SK-N-SH (cell line): ENCODE measurements at regions not wholly inside any gene's neighbourhood (a gene's known extent, or its start where the extent isn't known, plus 50 kb on each side); places are given as distances from the start of the nearest gene placed in this dataset.

Experiments used
- CTCF ChIA-PET: fragments of 300-600, 350-600 bp; formaldehyde crosslinking; extraction: SDS; loops from one replicate; lab custom pipeline; 2021; lab: Yijun Ruan, JAX
- POLR2A ChIA-PET: fragments of 350-600 bp; sonication (Branson Sonifier 250); formaldehyde crosslinking; extraction: SDS; loops from one replicate; lab custom pipeline; 2020; ENCODE audit warnings: antibody characterized with exemption, inconsistent platforms; lab: Yijun Ruan, JAX
- DNase-seq: peaks from one replicate; pipeline ENCODE4 v3.0.0; 2012
- H2AFZ ChIP-seq: fragments of 200-600 bp; sonication (generic); 2 replicates; pipeline ENCODE4 v1.8.1; 2016; ENCODE audit warnings: antibody characterized with exemption, mild to moderate bottlenecking, low read depth
- H3F3A ChIP-seq: fragments of 200-600 bp; sonication (generic); replicated peaks from 2 replicates; pipeline ENCODE3; 2016; ENCODE audit warnings: antibody characterized with exemption, mild to moderate bottlenecking; ENCODE audit not compliant: insufficient read depth
- H3K27ac ChIP-seq, 2 experiments: fragments of 200-500 bp in 1 of 2; fragments of 200-600 bp in 1 of 2; sonication (Bioruptor generic) in 1 of 2; sonication (generic), shearing (Covaris generic) in 1 of 2; 2 replicates each; pipeline versions ENCODE4 v1.5.1 to v1.6.1; 2014 to 2016; ENCODE audit warnings: low read depth in 2 of 2, inconsistent platforms in 1 of 2, low read length in 1 of 2, mild to moderate bottlenecking in 1 of 2, mixed read lengths in 1 of 2
- H3K27me3 ChIP-seq: fragments of 200-600 bp; sonication (generic), shearing (Covaris generic); 2 replicates; pipeline ENCODE4 v1.6.1; 2016; ENCODE audit warnings: mixed run types; ENCODE audit not compliant: insufficient read depth
- H3K36me3 ChIP-seq, 2 experiments: fragments of 200-500 bp in 1 of 2; fragments of 200-600 bp in 1 of 2; sonication (Bioruptor generic) in 1 of 2; sonication (generic) in 1 of 2; replicated peaks in 1 of 2; 2 replicates each; pipeline versions ENCODE3 to v1.5.1; 2014 to 2016; ENCODE audit warnings: low read length in 1 of 2, mild to moderate bottlenecking in 1 of 2; ENCODE audit not compliant: insufficient read depth in 2 of 2, control insufficient read depth in 1 of 2
- H3K4me1 ChIP-seq, 2 experiments: fragments of 200-500 bp in 1 of 2; fragments of 200-600 bp in 1 of 2; sonication (Bioruptor generic) in 1 of 2; sonication (generic), shearing (Covaris generic) in 1 of 2; 2 replicates each; pipeline versions ENCODE4 v1.5.1 to v1.6.1; 2014 to 2016; ENCODE audit warnings: low read depth in 1 of 2, low read length in 1 of 2, mixed run types in 1 of 2; ENCODE audit not compliant: insufficient read depth in 2 of 2, control insufficient read depth in 1 of 2
- H3K4me2 ChIP-seq: fragments of 200-600 bp; sonication (generic), shearing (Covaris generic); 2 replicates; pipeline ENCODE4 v1.6.1; 2017; ENCODE audit warnings: mixed run types
- H3K4me3 ChIP-seq, 2 experiments: fragments of 200-500 bp in 1 of 2; fragments of 200-600 bp in 1 of 2; sonication (Bioruptor generic) in 1 of 2; sonication (generic), shearing (Covaris generic) in 1 of 2; 2 replicates each; pipeline versions ENCODE4 v1.5.1 to v1.8.1; 2014 to 2016; ENCODE audit warnings: low read depth in 2 of 2, inconsistent platforms in 1 of 2, low read length in 1 of 2, mild to moderate bottlenecking in 1 of 2, mixed read lengths in 1 of 2, moderate library complexity in 1 of 2
- H3K79me2 ChIP-seq: fragments of 200-600 bp; sonication (generic); 2 replicates; pipeline ENCODE4 v1.8.1; 2017; ENCODE audit warnings: mild to moderate bottlenecking; ENCODE audit not compliant: insufficient read depth
- H3K9ac ChIP-seq: fragments of 200-600 bp; sonication (generic); 2 replicates; pipeline ENCODE4 v1.6.1; 2017; ENCODE audit warnings: mixed run types
- H3K9me2 ChIP-seq: fragments of 200-600 bp; sonication (generic); 2 replicates; pipeline ENCODE4 v1.6.1; 2017; ENCODE audit warnings: mixed run types
- H3K9me3 ChIP-seq: fragments of 200-600 bp; sonication (generic); 2 replicates; pipeline ENCODE4 v1.6.1; 2017; ENCODE audit warnings: mixed run types, mild to moderate bottlenecking, moderate library complexity
- H4K20me1 ChIP-seq: fragments of 200-600 bp; sonication (generic); 2 replicates; pipeline ENCODE4 v1.6.1; 2017; ENCODE audit warnings: mild to moderate bottlenecking, mixed run types; ENCODE audit not compliant: insufficient read depth
- CHD2 ChIP-seq: fragments of 150-350 bp; IDR thresholded peaks from 2 replicates; pipeline ENCODE4 v1.6.1; 2018; ENCODE audit warnings: low read length; ENCODE audit not compliant: partially characterized antibody
- CTCF ChIP-seq: fragments of 200-600 bp; sonication (generic); IDR thresholded peaks from 2 replicates; pipeline ENCODE4 v1.6.1; 2017; ENCODE audit warnings: antibody characterized with exemption, mild to moderate bottlenecking, moderate library complexity
- EP300 ChIP-seq, 2 experiments: IDR thresholded peaks; 2 replicates each; pipeline versions ENCODE4 v1.4.0 to v1.6.1; 2012; ENCODE audit warnings: borderline replicate concordance in 1 of 2, low read depth in 1 of 2, low read length in 1 of 2
- EZH2phosphoT487 ChIP-seq: fragments of 200-600 bp; sonication (generic); IDR thresholded peaks from 2 replicates; pipeline ENCODE4 v1.6.1; 2017; ENCODE audit warnings: low read depth, mixed run types, mild to moderate bottlenecking, antibody characterized with exemption, moderate library complexity, borderline replicate concordance
- FOSL2 ChIP-seq: IDR thresholded peaks from 2 replicates; pipeline ENCODE4 v1.4.0; 2012; ENCODE audit warnings: low read depth, mild to moderate bottlenecking, moderate library complexity, borderline replicate concordance
- FOXJ3 ChIP-seq: sonication (generic); formaldehyde crosslinking; IDR thresholded peaks from 2 replicates; pipeline ENCODE4 v1.5.1; 2020; ENCODE audit warnings: mild to moderate bottlenecking, missing genetic modification reagents
- FOXM1 ChIP-seq: IDR thresholded peaks from 2 replicates; pipeline ENCODE4 v1.4.0; 2012; ENCODE audit warnings: low read depth, mild to moderate bottlenecking
- GABPA ChIP-seq: IDR thresholded peaks from 2 replicates; pipeline ENCODE4 v1.4.0; 2012; ENCODE audit warnings: low read depth, mild to moderate bottlenecking
- IRF3 ChIP-seq: fragments of 150-350 bp; IDR thresholded peaks from 2 replicates; pipeline ENCODE4 v1.6.1; 2016; ENCODE audit warnings: mild to moderate bottlenecking, low read depth, low read length
- JUND ChIP-seq: IDR thresholded peaks from 2 replicates; pipeline ENCODE4 v1.4.0; 2012
- MAX ChIP-seq: IDR thresholded peaks from 2 replicates; pipeline ENCODE4 v1.4.0; 2012; ENCODE audit warnings: low read depth
- NRF1 ChIP-seq: IDR thresholded peaks from 2 replicates; pipeline ENCODE4 v1.6.1; 2012; ENCODE audit warnings: low read depth, mild to moderate bottlenecking, low read length
- RAD21 ChIP-seq: IDR thresholded peaks from 2 replicates; pipeline ENCODE4 v1.6.1; 2012; ENCODE audit warnings: mild to moderate bottlenecking, low read length
- RCOR1 ChIP-seq: fragments of 150-350 bp; IDR thresholded peaks from 2 replicates; pipeline ENCODE4 v1.6.1; 2017; ENCODE audit warnings: antibody characterized with exemption, low read length
- RFX5 ChIP-seq: IDR thresholded peaks from 2 replicates; pipeline ENCODE4 v1.6.1; 2012; ENCODE audit warnings: mild to moderate bottlenecking, improper control_type of control experiment, low read length
- RXRA ChIP-seq: IDR thresholded peaks from 2 replicates; pipeline ENCODE4 v1.4.0; 2012; ENCODE audit warnings: low read depth, mild to moderate bottlenecking, borderline replicate concordance
- SMC3 ChIP-seq: IDR thresholded peaks from 2 replicates; pipeline ENCODE4 v1.6.1; 2012; ENCODE audit warnings: low read depth, low read length, improper control_type of control experiment
- TAF1 ChIP-seq: IDR thresholded peaks from 2 replicates; pipeline ENCODE4 v1.6.1; 2012; ENCODE audit warnings: low read depth, mild to moderate bottlenecking, low read length, moderate library complexity, borderline replicate concordance
- TCF12 ChIP-seq: IDR thresholded peaks from 2 replicates; pipeline ENCODE4 v1.4.0; 2012
- TEAD4 ChIP-seq: IDR thresholded peaks from 2 replicates; pipeline ENCODE4 v1.4.0; 2012; ENCODE audit warnings: mild to moderate bottlenecking, borderline replicate concordance; ENCODE audit not compliant: insufficient read depth
- USF2 ChIP-seq: fragments of 150-350 bp; IDR thresholded peaks from 2 replicates; pipeline ENCODE4 v1.6.1; 2017; ENCODE audit warnings: antibody characterized with exemption, low read length, low read depth, borderline replicate concordance
- YY1 ChIP-seq: IDR thresholded peaks from 2 replicates; pipeline ENCODE4 v1.4.0; 2012; ENCODE audit warnings: low read depth, mild to moderate bottlenecking
- ZBTB33 ChIP-seq: IDR thresholded peaks from 2 replicates; pipeline ENCODE4 v1.4.0; 2012; ENCODE audit warnings: low read depth, borderline replicate concordance
- WGBS: methylation state at CpG from one replicate; pipeline ENCODE4 v1.1.6; 2017; ENCODE audit warnings: low lambda C conversion rate; 5-methylcytosine and 5-hydroxymethylcytosine counted together

- Histone ChIP-seq H3K9ac (no peak overlapping the region), H3K4me1 (no peaks in the 10 kb centered on the region; a peak in 2 of 4 replicates), H3K79me2 (no peaks in the 10 kb centered on the region), H3K27ac (no peak overlapping the region), H3F3A (no peaks in the 10 kb centered on the region), H4K20me1 (no peaks in the 10 kb centered on the region), H3K4me2 (no peak overlapping the region), H3K36me3 (no peaks in the 10 kb centered on the region), H2AFZ (0 out of 2 replicates have a peak overlapping the region, but pooled peaks have one; percentile 14), H3K9me2 (no peaks in the 10 kb centered on the region), H3K9me3 (no peaks in the 10 kb centered on the region), H3K27me3 (no peaks in the 10 kb centered on the region), H3K4me3 (no peak overlapping the region)
- no peak for DNase-seq
- ChIA-PET CTCF (interaction anchor here (0.6 to 1.1 kb wide), 2 partner anchors 87 to 172 kb away, joined by 3 to 4 read pairs; no protein-coding TSS in a partner anchor), POLR2A (no interaction called here)
- WGBS: 83% methylated on average over 2 of the region's 2 CpGs
- no peak for TF ChIP-seq USF2
These were observed 323.7 kb upstream of the GNAI1 start for GRCh38 chr7:79810916-79811315.

- H3F3A ChIP-seq: no peaks in the 10 kb centered on the region
- POLR2A ChIA-PET: no interaction called here
- no peak overlapping the region; the same call in 1 of the 2 replicates for H2AFZ ChIP-seq
- H3K36me3 ChIP-seq: no peaks in the 10 kb centered on the region
- no peak overlapping the region for H3K4me2 ChIP-seq
- H4K20me1 ChIP-seq: no peaks in the 10 kb centered on the region
- H3K27ac ChIP-seq: no peak overlapping the region
- no peaks in the 10 kb centered on the region for H3K9me3 ChIP-seq
- no peak overlapping the region for H3K4me3 ChIP-seq
- H3K9me2 ChIP-seq: no peaks in the 10 kb centered on the region
- H3K79me2 ChIP-seq: no peaks in the 10 kb centered on the region
- 58% methylated on average over 6 of the region's 6 CpGs for WGBS
- no peaks in the 10 kb centered on the region; a peak in 2 of 4 replicates for H3K4me1 ChIP-seq
- no peaks in the 10 kb centered on the region for H3K27me3 ChIP-seq
- no peak for TF ChIP-seq FOXJ3 (CRISPR knock-in tag)
- TF ChIP-seq YY1: no peak
- peak; percentile 85 for TF ChIP-seq SMC3
- peak; percentile 67 for TF ChIP-seq CTCF
- TF ChIP-seq CHD2: no peak
- TF ChIP-seq FOSL2: no peak
- no peak for TF ChIP-seq FOXM1
- TF ChIP-seq MAX: no peak
- peak; percentile 89 for TF ChIP-seq RAD21
- no peak for TF ChIP-seq ZBTB33
- TF ChIP-seq JUND: no peak
- no peak for TF ChIP-seq RFX5
- TF ChIP-seq TCF12: no peak
- no peak for TF ChIP-seq RCOR1
- no peak for TF ChIP-seq TEAD4
- no peak for TF ChIP-seq EZH2phosphoT487
- no peak for TF ChIP-seq RXRA
- no peak for TF ChIP-seq NRF1
- TF ChIP-seq IRF3: no peak
- no peak for TF ChIP-seq EP300 (IDR thresholded peaks at IDR 0.05; ENCODE audit: borderline replicate concordance in 1 of 2, low read depth in 1 of 2, low read length in 1 of 2)
- no peak for TF ChIP-seq TAF1
- no peak for TF ChIP-seq GABPA
- TF ChIP-seq, all 33 proteins: peak for 3
- CTCF ChIA-PET: interaction anchor here (0.6 to 3.1 kb wide), 24 partner anchors 9 to 509 kb away, joined by 3 to 20 read pairs (median 4); no protein-coding TSS in a partner anchor
- H3K9ac ChIP-seq: no peak overlapping the region
- DNase-seq: no peak
These were observed 328.4 kb upstream of the GNAI1 start for GRCh38 chr7:79806161-79806734.
